ENCODE measurements at regions not wholly inside any gene's neighbourhood (a gene's known extent, or its start where the extent isn't known, plus 50 kb on each side); places are given as distances from the start of the nearest gene placed in this dataset.

GRCh38 chr12:125239563-125239962, 174.3 kb downstream of the AACS start:
- TF ChIP-seq POLR2A (IDR thresholded peaks at IDR 0.05) (no peak), CTCF (IDR thresholded peaks at IDR 0.05) (no peak), POLR2AphosphoS5 (IDR thresholded peaks at IDR 0.05) (no peak)

All from prostate gland (tissue), 2 donors.